Immature natural killer cell (primary cell): ENCODE measurements at regions not wholly inside any gene's neighbourhood (a gene's known extent, or its start where the extent isn't known, plus 50 kb on each side); places are given as distances from the start of the nearest gene placed in this dataset.

Experiments
- DNase-seq, 3 donors: peaks; one replicate each; pipeline ENCODE4 v3.0.0; 2022; ENCODE audit warnings: mixed read lengths in 1 of 3
- H3K27ac Mint-ChIP-seq, 6 donors: one replicate each; pipeline ENCODE4 v1.8.0; 2020; ENCODE audit warnings: mixed read lengths in 6 of 6, mild to moderate bottlenecking in 5 of 6, inconsistent platforms in 4 of 6, moderate library complexity in 3 of 6
- H3K27me3 Mint-ChIP-seq, 3 donors: one replicate each; pipeline ENCODE4 v1.8.0; 2020 to 2021; ENCODE audit warnings: low read depth in 3 of 3, mild to moderate bottlenecking in 3 of 3, mixed read lengths in 3 of 3, moderate library complexity in 3 of 3, inconsistent platforms in 1 of 3
- H3K36me3 Mint-ChIP-seq, 3 donors: one replicate each; pipeline ENCODE4 v1.8.0; 2020; ENCODE audit warnings: mixed read lengths in 3 of 3, inconsistent platforms in 2 of 3, mild to moderate bottlenecking in 2 of 3
- H3K4me1 Mint-ChIP-seq, 2 donors: one replicate each; pipeline ENCODE4 v1.8.0; 2020; ENCODE audit warnings: inconsistent platforms in 2 of 2, mild to moderate bottlenecking in 2 of 2, mixed read lengths in 2 of 2, moderate library complexity in 1 of 2
- H3K4me3 Mint-ChIP-seq, 5 donors: one replicate each; pipeline ENCODE4 v1.8.0; 2020; ENCODE audit warnings: mild to moderate bottlenecking in 5 of 5, mixed read lengths in 5 of 5, inconsistent platforms in 3 of 5, moderate library complexity in 3 of 5
- H3K9me3 Mint-ChIP-seq, 6 donors: one replicate each; pipeline ENCODE4 v1.8.0; 2020; ENCODE audit warnings: mild to moderate bottlenecking in 6 of 6, mixed read lengths in 6 of 6, inconsistent platforms in 4 of 6, moderate library complexity in 3 of 6

GRCh38 chr1:58430421-58431275 is 115.9 kb downstream of the OMA1 start:
- Mint-ChIP-seq H3K4me1 (no peaks in the 10 kb centered on the region), H3K27ac (no peak overlapping the region), H3K9me3 (no peaks in the 10 kb centered on the region), H3K36me3 (peaks cover 8 to 26% (median 11%) of the 10 kb centered on the region in 3 donors), H3K4me3 (no peak overlapping the region), H3K27me3 (peaks cover 2 to 6% (median 2%) of the 10 kb centered on the region in 3 donors)
- DNase-seq, result no peak

GRCh38 chr1:58426918-58427317 is 119.6 kb downstream of the OMA1 start:
- Mint-ChIP-seq H3K4me3 (no peak overlapping the region), H3K36me3 (peaks cover 11 to 35% (median 21%) of the 10 kb centered on the region in 3 donors), H3K27ac (no peak overlapping the region), H3K27me3 (peaks cover 3 to 6% (median 4%) of the 10 kb centered on the region in 3 donors), H3K4me1 (no peaks in the 10 kb centered on the region), H3K9me3 (no peaks in the 10 kb centered on the region)
- DNase-seq, result no peak

- H3K4me3 Mint-ChIP-seq, result no peak overlapping the region
- no peak for DNase-seq
- no peaks in the 10 kb centered on the region for H3K4me1 Mint-ChIP-seq
- no peak overlapping the region for H3K27ac Mint-ChIP-seq
- no peaks in the 10 kb centered on the region for H3K9me3 Mint-ChIP-seq
- H3K36me3 Mint-ChIP-seq, result peaks cover 11 to 20% (median 19%) of the 10 kb centered on the region in 3 donors
- H3K27me3 Mint-ChIP-seq, result peaks cover 0 to 4% (median 3%) of the 10 kb centered on the region in 3 donors
Measured at GRCh38 chr1:58422436-58422835, 124.1 kb downstream of the OMA1 start.

- peaks cover 0 to 4% (median 0%) of the 10 kb centered on the region in 3 donors for H3K27me3 Mint-ChIP-seq
- H3K36me3 Mint-ChIP-seq, result peaks cover 0 to 4% (median 0%) of the 10 kb centered on the region in 3 donors
Measured at GRCh38 chr1:58418283-58419228, 128.0 kb downstream of the OMA1 start.

GRCh38 chr1:58412071-58412580 is 134.4 kb downstream of the OMA1 start:
- no peak overlapping the region for H3K27ac Mint-ChIP-seq

More at GRCh38 chr1:58418283-58419228, 128.0 kb downstream of the OMA1 start:
- DNase-seq, result no peak
- H3K27ac Mint-ChIP-seq, result no peak overlapping the region
- H3K4me1 Mint-ChIP-seq, result no peaks in the 10 kb centered on the region
- H3K9me3 Mint-ChIP-seq, result peaks cover 0 to 2% (median 0%) of the 10 kb centered on the region in 6 donors
- no peak overlapping the region for H3K4me3 Mint-ChIP-seq

GRCh38 chr1:58409890-58410289 is 136.6 kb downstream of the OMA1 start:
- H3K36me3 Mint-ChIP-seq, result peaks cover 0 to 7% (median 0%) of the 10 kb centered on the region in 3 donors
- peaks cover 0 to 2% (median 0%) of the 10 kb centered on the region in 6 donors for H3K9me3 Mint-ChIP-seq
- no peak overlapping the region for H3K27ac Mint-ChIP-seq
- H3K27me3 Mint-ChIP-seq, result peaks cover 0 to 5% (median 4%) of the 10 kb centered on the region in 3 donors
- no peak for DNase-seq
- no peak overlapping the region for H3K4me3 Mint-ChIP-seq
- H3K4me1 Mint-ChIP-seq, result no peaks in the 10 kb centered on the region

More at GRCh38 chr1:58412071-58412580, 134.4 kb downstream of the OMA1 start:
- Mint-ChIP-seq H3K4me1 (no peaks in the 10 kb centered on the region), H3K27me3 (peaks cover 0 to 5% (median 4%) of the 10 kb centered on the region in 3 donors), H3K9me3 (peaks cover 0 to 2% (median 0%) of the 10 kb centered on the region in 6 donors), H3K36me3 (peaks cover 0 to 4% (median 4%) of the 10 kb centered on the region in 3 donors), H3K4me3 (no peak overlapping the region)
- DNase-seq, result no peak

- peaks cover 0 to 5% (median 3%) of the 10 kb centered on the region in 3 donors for H3K27me3 Mint-ChIP-seq
- no peak overlapping the region for H3K27ac Mint-ChIP-seq
- H3K4me1 Mint-ChIP-seq, result no peaks in the 10 kb centered on the region
Measured at GRCh38 chr1:58409336-58409735, 137.2 kb downstream of the OMA1 start.

GRCh38 chr1:58406301-58407071 is 140.0 kb downstream of the OMA1 start:
- Mint-ChIP-seq H3K27me3 (peaks cover 0 to 1% (median 0%) of the 10 kb centered on the region in 3 donors), H3K4me1 (peaks cover 0 to 2% of the 10 kb centered on the region in 2 donors), H3K36me3 (peaks cover 0 to 9% (median 0%) of the 10 kb centered on the region in 3 donors), H3K27ac (no peak overlapping the region), H3K4me3 (no peak overlapping the region), H3K9me3 (no peaks in the 10 kb centered on the region)
- DNase-seq, result no peak

More at GRCh38 chr1:58409336-58409735, 137.2 kb downstream of the OMA1 start:
- peaks cover 0 to 9% (median 0%) of the 10 kb centered on the region in 3 donors for H3K36me3 Mint-ChIP-seq
- no peak for DNase-seq
- H3K9me3 Mint-ChIP-seq, result no peaks in the 10 kb centered on the region
- no peak overlapping the region for H3K4me3 Mint-ChIP-seq

- Mint-ChIP-seq H3K4me1 (peaks cover 0 to 2% of the 10 kb centered on the region in 2 donors), H3K27me3 (peaks cover 0 to 1% (median 0%) of the 10 kb centered on the region in 3 donors), H3K9me3 (no peaks in the 10 kb centered on the region), H3K4me3 (no peak overlapping the region), H3K27ac (no peak overlapping the region), H3K36me3 (peaks cover 0 to 9% (median 0%) of the 10 kb centered on the region in 3 donors)
- no peak for DNase-seq
Measured at GRCh38 chr1:58405660-58406059, 140.9 kb downstream of the OMA1 start.

GRCh38 chr1:58403894-58404293 is 142.6 kb downstream of the OMA1 start:
- Mint-ChIP-seq H3K27ac (no peak overlapping the region), H3K27me3 (peaks cover 0 to 1% (median 0%) of the 10 kb centered on the region in 3 donors), H3K36me3 (peaks cover 0 to 9% (median 0%) of the 10 kb centered on the region in 3 donors), H3K4me3 (no peak overlapping the region), H3K9me3 (no peaks in the 10 kb centered on the region), H3K4me1 (peaks cover 0 to 2% of the 10 kb centered on the region in 2 donors)
- no peak for DNase-seq

- no peak overlapping the region for H3K27ac Mint-ChIP-seq
- no peak for DNase-seq
- H3K27me3 Mint-ChIP-seq, result no peaks in the 10 kb centered on the region
- peaks cover 0 to 2% of the 10 kb centered on the region in 2 donors for H3K4me1 Mint-ChIP-seq
- no peaks in the 10 kb centered on the region for H3K9me3 Mint-ChIP-seq
- peaks cover 0 to 5% (median 0%) of the 10 kb centered on the region in 3 donors for H3K36me3 Mint-ChIP-seq
- H3K4me3 Mint-ChIP-seq, result no peak overlapping the region
Measured at GRCh38 chr1:58402444-58402843, 144.1 kb downstream of the OMA1 start.

GRCh38 chr1:58401991-58402390 is 144.5 kb downstream of the OMA1 start:
- Mint-ChIP-seq H3K4me3 (no peak overlapping the region), H3K4me1 (peaks cover 0 to 2% of the 10 kb centered on the region in 2 donors), H3K9me3 (no peaks in the 10 kb centered on the region), H3K27ac (no peak overlapping the region), H3K27me3 (no peaks in the 10 kb centered on the region), H3K36me3 (peaks cover 0 to 5% (median 0%) of the 10 kb centered on the region in 3 donors)
- no peak for DNase-seq

- Mint-ChIP-seq H3K27ac (no peak overlapping the region), H3K4me3 (no peak overlapping the region), H3K36me3 (no peaks in the 10 kb centered on the region), H3K27me3 (peaks cover 0 to 3% (median 0%) of the 10 kb centered on the region in 3 donors), H3K9me3 (no peaks in the 10 kb centered on the region), H3K4me1 (peaks cover 0 to 2% of the 10 kb centered on the region in 2 donors)
- DNase-seq, result no peak
Measured at GRCh38 chr1:58399176-58399575, 147.3 kb downstream of the OMA1 start.
